ENCODE measurements at regions not wholly inside any gene's neighbourhood (a gene's known extent, or its start where the extent isn't known, plus 50 kb on each side); places are given as distances from the start of the nearest gene placed in this dataset.

DNA sequence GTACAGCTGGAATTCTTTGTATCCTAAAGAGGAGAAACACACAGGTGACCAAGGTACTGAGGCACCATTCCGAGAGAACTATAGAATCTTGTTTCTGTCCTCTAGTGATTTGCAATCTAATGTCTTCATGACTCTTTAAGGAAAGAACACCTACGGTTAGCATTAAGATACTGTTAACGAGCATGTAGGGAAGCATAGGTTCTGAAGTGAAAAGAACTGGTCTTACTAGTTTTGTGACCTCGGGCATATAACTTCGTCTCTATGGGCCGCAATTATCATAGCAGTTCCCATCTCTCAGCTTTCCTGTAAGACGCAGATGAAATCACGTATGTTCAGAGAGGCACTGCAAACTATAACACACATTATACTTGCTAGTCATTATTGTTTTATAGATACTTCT, 193.0 kb upstream of the NBEA start:
- no peak for DNase-seq (ENCODE audit: low read depth in 2 of 2)

DNA sequence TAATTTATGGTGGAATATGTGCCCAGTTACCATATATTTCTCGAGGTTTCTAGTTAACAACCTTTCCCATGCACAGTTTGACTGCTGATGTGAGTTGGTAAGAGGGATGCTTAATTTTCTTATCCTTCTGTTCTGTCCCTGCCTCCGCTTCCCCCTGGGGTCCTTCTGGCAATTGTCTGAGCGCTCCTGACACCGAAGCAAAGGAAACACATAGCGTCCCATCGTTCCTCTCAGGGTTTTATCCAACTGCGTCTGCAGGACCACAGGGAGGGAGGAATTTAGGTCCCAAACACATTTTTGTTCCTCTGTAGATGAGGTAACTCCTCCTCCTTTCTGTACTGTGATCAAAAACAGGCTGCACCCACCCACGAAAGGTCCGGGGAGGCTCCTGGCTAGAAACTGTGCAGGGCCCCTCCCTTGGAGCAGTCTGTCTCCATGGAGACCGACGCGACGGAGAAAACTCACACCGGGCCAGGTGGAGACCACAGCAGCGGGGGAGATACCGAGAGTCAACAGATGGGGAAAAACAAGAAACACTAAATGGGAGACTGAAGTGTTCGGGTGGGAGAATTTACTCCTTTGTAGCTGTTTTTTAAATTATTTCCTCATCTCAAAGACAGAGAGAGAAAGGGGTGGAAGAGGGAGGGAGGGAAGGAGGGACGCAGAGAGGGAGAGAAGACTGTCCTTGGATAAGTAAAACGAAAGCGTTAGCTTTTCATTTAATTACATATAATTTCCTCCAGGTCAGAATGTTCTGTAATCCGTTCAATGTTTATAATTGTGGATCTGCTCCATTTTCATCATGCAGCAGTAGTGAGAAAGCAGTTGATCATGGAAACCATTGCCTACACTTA, 191.8 kb upstream of the NBEA start:
- DNase-seq (ENCODE audit: low read depth in 2 of 2), result no peak

DNA sequence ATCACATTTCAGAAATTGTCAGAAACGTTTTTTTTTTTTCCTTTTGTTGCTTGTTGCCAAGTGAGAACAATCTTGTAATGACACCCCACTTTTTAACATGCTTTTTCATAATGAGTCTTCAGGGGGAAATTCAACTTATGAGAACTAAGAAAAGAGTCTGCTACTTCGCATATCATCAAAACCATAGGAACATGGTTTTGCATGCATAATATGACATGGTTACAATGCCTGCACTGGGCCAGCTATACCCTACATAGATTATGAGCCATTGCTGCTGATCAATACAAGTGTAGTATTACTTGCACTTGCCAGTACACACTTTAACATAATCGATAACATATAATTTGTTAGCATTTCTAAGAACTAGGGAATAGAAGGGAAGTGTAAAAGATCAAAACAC, 191.0 kb upstream of the NBEA start:
- DNase-seq (ENCODE audit: low read depth in 2 of 2), result no peak

DNA sequence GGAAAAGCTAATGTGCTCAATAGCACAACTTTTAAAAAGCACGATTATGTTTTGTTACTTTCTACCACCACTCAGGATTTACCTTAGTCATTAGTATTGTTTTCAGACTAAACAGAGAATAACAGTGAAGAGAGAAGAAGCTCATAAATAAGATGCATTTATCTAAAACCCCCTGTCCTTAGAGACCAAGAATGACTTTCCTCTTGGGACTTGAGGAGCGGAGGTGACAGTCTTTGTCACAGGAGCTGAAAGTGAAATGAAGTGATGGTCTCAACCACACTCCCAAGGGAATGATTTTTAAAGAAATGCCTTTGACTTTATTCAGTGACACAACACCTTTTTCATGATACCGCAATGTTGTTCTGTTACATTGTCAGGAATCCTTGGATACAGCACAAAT, 190.6 kb upstream of the NBEA start:
- no peak for DNase-seq (ENCODE audit: low read depth in 2 of 2)

DNA sequence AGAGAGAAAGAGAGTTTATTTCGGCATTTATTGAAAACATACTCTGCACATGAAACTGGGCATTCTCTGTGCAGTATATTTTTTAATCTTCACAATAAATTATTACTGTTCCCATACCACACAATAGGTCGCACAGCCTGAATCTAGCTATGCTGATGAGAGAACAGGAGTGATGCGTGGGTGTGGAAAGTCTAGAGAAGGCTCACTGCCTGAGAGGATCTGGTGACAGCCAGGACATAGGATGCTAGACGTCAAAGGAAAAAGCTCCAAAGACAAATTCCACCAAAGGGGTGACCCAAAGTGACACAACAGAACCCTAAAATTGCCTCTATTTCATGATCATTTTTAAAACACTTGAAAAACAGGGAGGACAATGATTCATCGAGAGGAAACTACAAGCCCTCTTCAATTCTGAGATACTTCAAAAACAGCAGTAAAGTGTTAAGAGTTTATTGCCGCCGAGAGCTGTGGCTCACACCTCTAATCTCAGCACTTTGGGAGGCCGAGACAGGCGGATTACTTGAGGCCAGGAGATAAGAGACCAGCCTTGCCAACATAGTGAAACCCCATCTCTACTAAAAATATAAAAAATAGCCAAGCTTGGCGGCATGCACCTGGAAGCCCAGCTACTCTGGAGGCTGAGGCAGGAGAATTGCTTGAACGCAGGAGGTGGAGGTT, 189.6 kb upstream of the NBEA start:
- no peak for DNase-seq (ENCODE audit: low read depth in 2 of 2)

DNA sequence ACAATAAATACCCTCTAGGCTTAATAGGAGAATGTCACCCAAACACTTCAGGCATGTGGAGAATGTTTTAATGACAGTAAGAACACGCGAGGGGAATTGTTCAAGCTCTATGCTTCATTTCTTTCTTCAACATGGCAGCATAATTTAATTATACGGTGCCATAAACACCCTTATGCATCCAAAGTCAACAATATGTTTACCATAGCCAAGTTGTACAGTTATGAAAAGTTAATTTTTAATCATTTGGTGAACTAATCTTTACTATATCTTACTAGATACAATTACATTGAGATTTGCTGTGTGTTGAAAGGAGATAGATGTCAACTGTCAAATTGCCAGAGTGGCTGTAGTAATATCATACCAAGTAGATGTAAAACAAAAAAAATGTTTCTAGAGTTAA, 185.9 kb upstream of the NBEA start:
- DNase-seq (ENCODE audit: low read depth in 2 of 2), result no peak

DNA sequence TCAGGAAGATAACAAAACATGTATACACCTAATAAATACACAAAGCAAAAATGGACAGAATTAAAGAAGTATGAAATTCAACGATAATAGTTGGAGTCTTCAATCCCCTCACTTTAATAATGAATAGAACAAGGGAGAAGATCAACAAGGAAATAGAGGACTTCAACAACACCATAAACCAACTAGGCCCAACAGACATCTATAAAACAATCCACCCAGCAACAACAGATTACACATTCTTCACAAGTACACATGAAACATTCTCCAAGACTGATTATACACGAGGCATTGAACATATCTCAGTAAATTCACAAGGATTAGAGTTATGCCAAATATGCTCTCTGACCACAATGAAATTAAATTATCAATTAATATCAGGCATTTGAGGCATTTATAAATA, 185.5 kb upstream of the NBEA start:
- DNase-seq (ENCODE audit: low read depth in 2 of 2), result no peak

DNA sequence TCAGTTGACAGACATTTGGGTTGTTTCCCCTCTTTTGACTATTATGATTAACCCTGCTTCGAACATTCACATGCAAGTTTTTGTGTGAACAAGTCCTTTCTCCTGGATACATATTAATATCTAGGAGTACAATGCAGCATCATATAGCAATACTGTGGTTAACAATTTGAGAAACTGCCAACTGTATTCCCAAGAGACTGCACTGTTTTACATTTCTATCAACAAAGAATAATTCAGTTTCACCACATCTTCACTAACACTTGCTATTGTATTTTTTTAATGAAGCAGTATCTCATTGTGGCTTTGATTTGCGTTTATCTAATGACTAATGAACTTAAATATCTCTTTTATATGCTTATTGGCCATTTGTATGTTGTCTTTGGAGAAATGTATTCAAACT, 184.6 kb upstream of the NBEA start:
- no peak for DNase-seq (ENCODE audit: low read depth in 2 of 2)

DNA sequence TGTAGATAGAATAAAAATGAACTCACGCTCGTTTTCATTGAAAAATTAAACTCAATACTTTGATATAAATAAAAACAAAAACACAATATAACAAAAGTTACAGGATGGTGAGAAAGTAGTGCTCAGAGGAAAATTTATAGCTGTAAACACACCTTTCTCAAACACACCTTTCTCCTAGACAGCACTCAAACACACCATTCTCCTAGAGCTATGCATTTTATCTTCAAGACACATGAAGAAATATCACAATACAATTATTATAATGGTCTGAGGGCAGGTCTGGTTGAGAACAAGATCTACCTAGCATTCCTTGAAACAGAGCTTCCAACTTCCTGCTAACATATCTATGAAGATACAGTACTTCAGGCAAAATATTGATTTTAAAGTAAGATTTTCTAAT, 183.4 kb upstream of the NBEA start:
- no peak for DNase-seq (ENCODE audit: low read depth in 2 of 2)

DNA sequence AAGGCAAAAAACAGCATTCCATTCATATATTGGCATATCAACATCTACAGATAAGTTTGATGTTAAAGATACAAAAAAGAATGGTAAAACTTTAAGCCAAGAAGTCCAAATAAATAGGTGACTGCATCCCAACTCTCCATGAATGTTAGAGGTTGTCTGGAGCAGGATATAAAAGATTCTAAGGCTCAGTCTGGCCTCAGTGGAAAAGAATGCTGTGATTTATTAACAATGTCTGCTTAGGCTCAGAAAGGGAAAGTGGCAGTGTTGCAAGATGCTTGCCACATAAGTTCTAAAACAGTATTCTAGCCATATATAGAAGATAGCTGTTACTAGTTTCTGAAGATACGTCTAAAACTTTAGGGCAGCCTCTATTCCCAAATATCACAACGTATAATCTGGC, 179.8 kb upstream of the NBEA start:
- DNase-seq (ENCODE audit: low read depth in 2 of 2), result no peak

DNA sequence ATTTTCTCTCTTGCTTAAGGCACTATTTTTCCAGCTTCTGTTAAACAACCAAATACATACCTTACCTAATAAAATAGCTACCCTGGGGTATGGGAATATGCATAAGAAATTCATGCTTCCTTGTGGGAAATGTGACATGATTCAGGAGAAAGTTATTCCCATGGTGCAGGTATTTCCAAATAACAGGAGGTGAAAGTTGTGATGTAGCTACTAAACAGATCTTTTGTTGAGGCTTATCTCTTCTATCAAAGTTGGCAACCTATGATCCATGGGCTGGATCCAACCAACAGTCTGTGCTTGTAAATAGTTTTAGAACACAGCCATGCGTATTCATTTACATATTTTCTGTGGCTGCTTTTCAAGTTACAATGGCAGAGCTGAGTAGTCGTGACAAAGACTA, 177.8 kb upstream of the NBEA start:
- no peak for DNase-seq (ENCODE audit: low read depth in 2 of 2)

DNA sequence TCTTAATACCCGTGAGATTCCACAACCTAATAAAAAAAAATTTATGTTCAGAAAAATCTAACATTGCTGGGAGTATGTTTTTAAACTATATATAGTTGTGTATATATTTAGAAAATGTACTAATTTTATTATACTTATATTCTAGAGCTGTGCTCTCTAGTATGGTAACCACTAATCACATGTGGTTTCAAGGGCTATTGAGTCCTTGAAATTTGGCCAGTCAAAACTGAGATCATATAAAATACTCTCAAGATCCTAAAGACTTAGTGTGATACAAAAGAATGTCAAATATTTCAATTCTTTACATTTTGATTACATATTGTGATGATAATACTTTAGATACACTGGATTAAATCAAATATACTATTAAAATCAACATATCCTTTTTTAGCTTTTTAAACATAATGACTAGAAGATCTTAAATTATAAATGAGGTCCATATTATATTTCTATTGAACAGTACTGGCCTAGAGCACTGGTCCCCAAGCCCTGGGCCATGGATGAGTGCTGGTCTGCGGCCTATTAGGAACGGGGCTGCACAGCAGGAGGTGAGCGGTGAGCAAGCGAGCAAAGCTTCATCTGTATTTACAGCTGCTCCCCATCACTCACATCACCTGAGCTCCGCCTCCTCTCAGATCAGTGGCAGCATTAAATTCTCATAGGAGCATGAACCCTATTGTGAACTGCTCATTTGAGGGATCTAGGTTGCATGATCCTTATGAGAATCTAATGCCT, 176.5 kb upstream of the NBEA start:
- DNase-seq (ENCODE audit: low read depth in 2 of 2), result no peak

DNA sequence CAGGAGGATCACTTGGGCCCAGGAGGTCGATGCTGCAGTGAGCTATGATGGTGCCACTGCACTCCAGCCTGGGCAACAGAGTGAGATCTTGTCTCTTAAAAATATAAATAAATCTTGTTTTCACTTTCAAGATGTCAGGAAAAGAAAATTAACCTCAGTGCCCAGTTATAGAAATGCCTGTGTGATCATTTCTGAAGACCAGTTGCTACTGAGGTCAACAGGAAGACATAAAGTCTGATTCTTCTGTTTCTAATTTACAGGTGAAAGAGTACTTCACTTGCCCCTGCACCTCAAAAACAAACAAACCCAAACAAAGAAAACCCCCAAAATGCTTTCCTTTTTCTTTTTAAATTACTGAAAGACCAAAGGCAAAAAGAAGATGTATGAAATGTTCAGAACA, 174.3 kb upstream of the NBEA start:
- DNase-seq (ENCODE audit: low read depth in 2 of 2), result no peak

DNA sequence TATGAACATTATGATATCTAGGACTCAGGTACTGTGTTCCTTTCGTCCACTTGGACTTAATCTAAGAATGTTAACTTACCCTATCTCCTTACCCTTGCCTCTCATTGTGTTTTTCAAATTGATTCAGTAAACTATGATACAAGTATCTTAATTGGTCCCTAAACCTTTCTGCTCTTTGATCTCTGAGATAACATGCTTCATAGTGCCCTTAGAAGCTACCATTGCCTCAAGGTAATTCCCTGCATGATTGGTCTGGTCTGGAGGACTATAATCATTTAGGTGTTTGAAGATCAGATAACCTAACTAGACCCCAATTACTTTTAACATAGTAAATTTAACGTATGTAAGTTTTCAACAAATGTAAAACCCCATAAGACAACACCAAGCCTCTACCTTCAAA, 169.9 kb upstream of the NBEA start:
- no peak for DNase-seq (ENCODE audit: low read depth in 2 of 2)

DNA sequence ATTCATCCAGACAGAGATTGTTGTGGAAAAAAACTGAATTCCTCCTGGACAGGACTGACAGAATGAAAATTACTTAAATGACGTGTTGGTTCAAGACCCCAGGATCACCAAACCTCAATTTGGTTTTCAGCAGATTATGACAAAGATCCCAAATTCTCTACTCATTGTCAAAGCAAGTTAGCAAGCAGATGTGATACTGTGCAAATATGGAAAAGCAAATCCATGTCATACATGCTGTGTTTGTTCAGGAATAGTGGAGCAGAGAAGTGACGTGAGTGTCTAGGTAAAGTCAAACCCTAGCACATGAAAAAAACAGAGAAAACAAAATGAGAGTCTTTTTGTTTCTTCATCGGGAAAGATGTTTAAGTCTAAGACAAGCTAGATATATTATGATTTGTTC, 169.2 kb upstream of the NBEA start:
- DNase-seq (ENCODE audit: low read depth in 2 of 2), result no peak

DNA sequence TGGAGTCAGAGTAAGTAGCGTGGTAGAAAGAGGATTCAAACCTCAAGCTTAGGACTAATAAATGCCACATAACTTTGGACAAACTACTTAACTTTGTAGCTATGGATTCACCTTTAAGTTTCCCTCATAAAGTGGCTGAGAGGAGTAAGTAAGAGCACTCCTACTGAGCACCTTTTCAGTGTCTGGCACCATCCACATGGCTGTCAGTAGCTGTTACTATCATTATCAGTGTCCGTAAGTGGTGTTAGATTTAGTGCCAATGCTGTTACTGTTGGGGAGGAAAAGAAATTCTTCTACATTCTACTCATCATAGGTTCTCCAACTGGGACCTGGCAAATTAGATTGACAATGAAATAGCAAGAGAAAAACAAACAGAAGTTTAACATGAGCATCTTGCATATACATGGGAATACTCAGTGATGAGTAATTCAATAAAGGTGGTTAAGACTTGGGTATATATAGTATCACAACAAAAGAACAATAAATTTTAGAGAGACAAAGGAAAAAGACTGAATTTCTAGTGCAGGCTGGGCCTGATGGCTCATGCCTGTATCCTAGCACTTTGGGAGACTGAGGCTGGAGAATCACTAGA, 165.6 kb upstream of the NBEA start:
- DNase-seq (ENCODE audit: low read depth in 2 of 2), result no peak

DNA sequence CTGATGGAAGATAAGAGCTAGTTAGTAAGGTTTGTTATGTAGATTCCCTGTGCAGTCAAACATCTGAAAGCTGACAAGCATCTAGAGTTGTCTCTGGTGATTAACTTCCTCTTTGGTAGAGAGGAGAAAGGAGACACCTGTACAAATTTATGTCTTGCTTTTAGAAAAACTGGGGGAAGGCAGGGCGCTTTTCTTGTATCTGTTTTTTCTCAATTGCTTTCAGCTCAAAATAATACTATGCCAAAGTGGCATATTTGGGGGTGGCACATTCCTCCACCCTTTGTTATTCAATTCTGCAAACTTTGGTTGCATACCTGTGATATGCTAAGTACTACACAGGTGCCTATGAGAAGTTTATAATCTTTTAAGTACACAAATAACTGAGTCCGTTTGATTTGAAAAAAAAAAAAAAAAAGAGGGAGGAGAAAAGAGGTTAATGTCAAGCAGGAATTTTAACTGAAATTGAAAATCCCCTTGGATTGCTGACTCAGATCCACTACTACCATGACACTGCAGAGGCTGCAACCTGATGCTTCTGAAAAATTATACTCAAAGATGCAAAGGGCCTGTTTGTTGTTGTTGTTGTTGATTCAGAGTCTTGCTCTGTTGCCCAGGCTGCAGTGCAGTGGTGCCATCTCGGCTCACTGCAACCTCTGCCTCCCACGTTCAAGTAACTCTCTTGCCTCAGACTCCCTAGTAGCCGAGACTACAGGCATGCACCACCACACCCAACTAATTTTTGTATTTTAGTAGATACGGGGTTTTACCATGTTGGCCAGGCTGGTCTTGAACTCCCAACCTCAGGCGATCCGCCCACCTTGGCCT, 164.8 kb upstream of the NBEA start:
- no peak for DNase-seq (ENCODE audit: low read depth in 2 of 2)

DNA sequence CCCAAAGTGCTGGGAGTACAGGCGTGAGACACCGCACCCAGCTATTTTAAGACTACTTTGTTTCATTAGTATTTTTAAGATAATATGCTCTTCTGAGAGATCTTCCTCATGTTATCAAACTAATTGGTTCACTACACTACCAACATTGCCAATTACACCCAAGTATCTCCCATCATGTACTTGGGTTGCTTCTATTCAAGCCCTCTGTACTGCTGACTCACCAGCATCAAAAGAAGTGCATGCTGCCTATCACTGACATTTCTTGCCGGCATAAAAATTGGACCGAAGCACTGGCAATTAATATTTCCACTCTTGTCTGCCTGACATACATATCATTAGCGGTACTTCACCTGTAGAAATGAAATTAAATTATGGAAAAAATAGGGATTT, 164.2 kb upstream of the NBEA start:
- DNase-seq (ENCODE audit: low read depth in 2 of 2), result no peak

DNA sequence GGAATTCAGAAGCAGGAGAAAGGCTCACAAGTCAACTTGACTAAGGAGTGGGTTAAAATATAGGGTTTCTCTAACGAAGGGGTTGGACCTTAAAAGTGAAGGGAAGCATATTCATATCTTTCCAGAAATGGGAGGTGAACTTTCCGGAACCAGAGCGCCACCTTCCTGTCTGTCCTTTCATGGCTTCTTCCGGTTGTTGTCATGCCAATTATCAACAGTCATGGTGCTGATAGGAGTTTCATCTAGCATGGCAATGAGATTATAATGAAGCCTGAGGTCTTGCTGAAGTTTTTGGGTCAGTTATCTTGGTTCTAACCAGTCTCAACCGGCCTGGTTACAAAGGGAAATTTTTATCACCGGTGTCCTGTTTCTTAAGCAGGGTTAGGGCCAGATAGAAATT, 162.9 kb upstream of the NBEA start:
- DNase-seq (ENCODE audit: low read depth in 2 of 2), result no peak

DNA sequence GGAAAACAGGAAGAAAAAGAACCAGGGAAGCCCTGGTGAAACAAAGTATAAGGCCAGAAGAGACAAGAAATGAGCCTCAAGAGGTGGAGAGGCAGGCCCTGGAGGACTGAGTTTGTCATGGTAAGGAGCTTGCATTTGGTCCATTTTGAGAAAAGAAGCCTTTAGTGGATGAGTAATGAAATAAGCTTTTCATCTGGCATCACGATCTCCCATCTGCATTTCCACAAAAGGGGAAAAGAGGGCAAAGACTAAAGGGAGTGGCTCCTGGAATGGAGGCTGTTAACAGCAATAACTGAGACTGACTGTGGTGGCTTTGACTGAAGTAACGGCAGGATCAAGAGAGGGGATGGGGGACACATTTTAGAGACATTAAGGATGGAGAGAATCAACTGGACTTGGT, 148.8 kb upstream of the NBEA start:
- no peak for DNase-seq (ENCODE audit: low read depth in 2 of 2)

DNA sequence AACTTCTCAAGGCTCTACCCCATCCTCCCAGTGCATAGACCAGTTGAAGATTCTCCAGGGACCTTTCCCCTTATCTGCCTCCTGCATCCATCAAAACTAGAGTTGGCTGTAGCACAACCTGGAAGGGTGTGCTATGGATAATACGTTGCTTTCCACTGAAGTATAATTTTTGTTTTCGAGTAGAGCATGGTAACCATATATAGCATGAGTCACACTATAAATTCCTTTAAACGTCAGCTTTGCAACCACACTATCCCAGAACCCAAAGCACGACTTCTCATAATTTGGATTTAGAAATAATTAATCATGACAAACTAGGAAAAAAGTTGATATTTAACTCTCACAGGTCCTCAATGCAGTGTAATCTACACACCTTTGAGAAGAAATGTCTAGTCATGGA, 138.3 kb upstream of the NBEA start:
- DNase-seq (ENCODE audit: low read depth in 2 of 2), result no peak

DNA sequence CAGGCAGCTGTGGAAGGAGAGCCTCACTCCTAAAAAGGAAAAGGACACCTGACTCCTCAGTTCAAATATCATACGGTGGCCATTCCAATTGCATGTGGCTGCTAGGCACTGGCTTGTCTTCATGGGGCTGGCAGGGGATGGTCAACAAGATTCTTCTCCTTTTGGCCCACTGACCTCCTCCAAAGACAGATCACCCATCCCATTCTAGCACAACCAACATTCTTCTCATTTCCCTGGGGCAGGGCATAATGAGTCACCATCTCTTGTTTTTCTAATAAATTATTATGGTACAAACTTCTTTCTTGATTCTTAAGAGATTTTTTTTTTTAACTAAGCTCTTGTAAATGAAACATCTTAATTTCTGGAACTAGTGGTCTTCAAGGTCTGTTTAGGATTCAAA, 136.7 kb upstream of the NBEA start:
- DNase-seq (ENCODE audit: low read depth in 2 of 2), result no peak

Data from stimulated activated CD4-positive, alpha-beta T cell treated with anti-CD3 and anti-CD28 coated beads, Interleukin-1b, Interleukin-23, amount 100 ng/mL, for 4 hours (primary cell).